Renal pelvis (tissue), 1 donor: ENCODE measurements at regions not wholly inside any gene's neighbourhood (a gene's known extent, or its start where the extent isn't known, plus 50 kb on each side); places are given as distances from the start of the nearest gene placed in this dataset.
"Not testable (repeated sequence)": the region's sequence is repeated elsewhere in the genome, so short reads cannot be mapped to it uniquely, and the experiment has no call there.

Experiments
- DNase-seq: peaks from one replicate; pipeline ENCODE4 v3.0.0-alpha.2; 2013

GRCh38 chr9:20238921-20239320 lies 383.4 kb downstream of the MLLT3 start:
- DNase-seq: no peak

GRCh38 chr9:20237686-20238085 lies 384.6 kb downstream of the MLLT3 start:
- DNase-seq: no peak

GRCh38 chr9:20236676-20237075 lies 385.6 kb downstream of the MLLT3 start:
- no peak for DNase-seq

- not testable (repeated sequence) for DNase-seq
These were observed 387.1 kb downstream of the MLLT3 start for GRCh38 chr9:20235206-20235605.

- no peak for DNase-seq
These were observed 394.2 kb downstream of the MLLT3 start for GRCh38 chr9:20228096-20228495.

- no peak for DNase-seq
These were observed 395.0 kb downstream of the MLLT3 start for GRCh38 chr9:20227166-20227874.

- DNase-seq: no peak
These were observed 396.0 kb downstream of the MLLT3 start for GRCh38 chr9:20226345-20226744.

GRCh38 chr9:20225826-20226225 lies 396.5 kb downstream of the MLLT3 start:
- DNase-seq: no peak

- DNase-seq: no peak
These were observed 397.5 kb downstream of the MLLT3 start for GRCh38 chr9:20224756-20225155.

- no peak for DNase-seq
These were observed 402.0 kb downstream of the MLLT3 start for GRCh38 chr9:20220286-20220685.

GRCh38 chr9:20219437-20219836 lies 402.9 kb downstream of the MLLT3 start:
- DNase-seq: no peak

GRCh38 chr9:20217596-20217995 lies 404.7 kb downstream of the MLLT3 start:
- no peak for DNase-seq

- DNase-seq: no peak
These were observed 405.9 kb downstream of the MLLT3 start for GRCh38 chr9:20216438-20216837.

- no peak for DNase-seq
These were observed 406.7 kb downstream of the MLLT3 start for GRCh38 chr9:20215552-20215951.

GRCh38 chr9:20212806-20213205 lies 409.5 kb downstream of the MLLT3 start:
- no peak for DNase-seq

- DNase-seq: no peak
These were observed 412.6 kb downstream of the MLLT3 start for GRCh38 chr9:20209391-20210340.

GRCh38 chr9:20208961-20209371 lies 413.3 kb downstream of the MLLT3 start:
- DNase-seq: no peak

GRCh38 chr9:20208226-20208625 lies 414.1 kb downstream of the MLLT3 start:
- no peak for DNase-seq

- no peak for DNase-seq
These were observed 415.1 kb downstream of the MLLT3 start for GRCh38 chr9:20207176-20207575.

- no peak for DNase-seq
These were observed 416.5 kb downstream of the MLLT3 start for GRCh38 chr9:20205821-20206220.

- DNase-seq: no peak
These were observed 412.2 kb upstream of the SLC24A2 start for GRCh38 chr9:20200991-20201431.

- no peak for DNase-seq
These were observed 411.7 kb upstream of the SLC24A2 start for GRCh38 chr9:20200581-20200980.

GRCh38 chr9:20199111-20199510 lies 410.3 kb upstream of the SLC24A2 start:
- no peak for DNase-seq
